GM12878 (cell line): ENCODE measurements at regions not wholly inside any gene's neighbourhood (a gene's known extent, or its start where the extent isn't known, plus 50 kb on each side); places are given as distances from the start of the nearest gene placed in this dataset.

Experiments used
- ATAC-seq: fragments of 200-7000 bp; cut with Tn5 transposase; 3 replicates; pipeline ENCODE4 v1.9.1; 2020; ENCODE audit warnings: mild to moderate bottlenecking, moderate library complexity
- BruUV-seq: library from RNA; stranded (reverse); fragments of 400-500 nt; replicated peaks from 2 replicates; lab custom pipeline; 2021; lab: Mats Ljungman, UMichigan
- CTCF ChIA-PET: fragments of 300-600 bp; sonication (Branson Sonifier 250); formaldehyde crosslinking; extraction: SDS; loops from one replicate; lab custom pipeline; 2021; ENCODE audit warnings: inconsistent platforms; lab: Yijun Ruan, JAX
- POLR2A ChIA-PET: fragments of 350-600 bp; formaldehyde crosslinking; extraction: SDS; loops from one replicate; lab custom pipeline; 2021; ENCODE audit warnings: inconsistent platforms; lab: Charles Lee
- RAD21 ChIA-PET: fragments of 300-600 bp; sonication (Branson Sonifier 250); formaldehyde crosslinking; loops from one replicate; lab custom pipeline; 2023; ENCODE audit warnings: antibody characterized with exemption; ENCODE audit not compliant: unreplicated experiment; lab: Charles Lee
- SMC1A ChIA-PET: fragments of 300-600 bp; sonication (Branson Sonifier 250); formaldehyde crosslinking; loops from one replicate; lab custom pipeline; 2023; ENCODE audit not compliant: unreplicated experiment, uncharacterized antibody; lab: Charles Lee
- DNase-seq: peaks from one replicate; pipeline ENCODE4 v3.0.0-alpha.2; 2011; ENCODE audit warnings: low read depth, low spot score
- FAIRE-seq: peaks from 3 replicates; lab custom pipeline; 2011; peaks lifted over from hg19 to GRCh38; lab: Jason Lieb, UNC
- H2AFZ ChIP-seq: 2 replicates; pipeline ENCODE4 v1.6.0; 2011; ENCODE audit warnings: low read depth, low read length, control low read depth; ENCODE audit not compliant: control insufficient read depth
- H3K27ac ChIP-seq: 2 replicates; pipeline ENCODE4 v1.5.1; 2011; ENCODE audit warnings: control low read depth; ENCODE audit not compliant: control insufficient read depth, insufficient read depth
- H3K27me3 ChIP-seq, 2 experiments: replicated peaks in 1 of 2; 2 replicates each; pipeline versions ENCODE4 v1.6.0 to v1.6.1; 2011; ENCODE audit warnings: low read length in 1 of 2; ENCODE audit not compliant: control insufficient read depth in 2 of 2, insufficient read depth in 2 of 2
- H3K36me3 ChIP-seq, 2 experiments: 2 replicates each; pipeline ENCODE4 v1.5.1; 2011; ENCODE audit warnings: low read length in 1 of 2; ENCODE audit not compliant: control insufficient read depth in 2 of 2, insufficient read depth in 2 of 2
- H3K4me1 ChIP-seq: 2 replicates; pipeline ENCODE4 v1.6.1; 2011; ENCODE audit warnings: mild to moderate bottlenecking, low read length, moderate library complexity, mixed read lengths; ENCODE audit not compliant: control insufficient read depth, insufficient read depth
- H3K4me2 ChIP-seq: 2 replicates; pipeline ENCODE4 v1.6.0; 2011; ENCODE audit warnings: control low read depth; ENCODE audit not compliant: control insufficient read depth, insufficient read depth
- H3K4me3 ChIP-seq: fragments of 200-600 bp; sonication (generic); 2 replicates; pipeline ENCODE4 v1.5.1; 2016
- H3K79me2 ChIP-seq: 2 replicates; pipeline ENCODE4 v1.6.0; 2011; ENCODE audit warnings: low read length; ENCODE audit not compliant: control insufficient read depth, insufficient read depth
- H3K9ac ChIP-seq: 2 replicates; pipeline ENCODE4 v1.8.0; 2011; ENCODE audit warnings: low read length, control low read depth, mixed read lengths; ENCODE audit not compliant: control insufficient read depth, insufficient read depth
- H3K9me3 ChIP-seq: replicated peaks from 3 replicates; pipeline ENCODE4 v1.5.1; 2011; ENCODE audit warnings: mild to moderate bottlenecking, low read length; ENCODE audit not compliant: control insufficient read depth, insufficient read depth
- H4K20me1 ChIP-seq: 2 replicates; pipeline ENCODE4 v1.6.0; 2011; ENCODE audit not compliant: control insufficient read depth, insufficient read depth
- CUX1 ChIP-seq: IDR thresholded peaks from 2 replicates; pipeline ENCODE4 v1.6.1; 2012; ENCODE audit warnings: improper control_type of control experiment, low read depth, low read length; ENCODE audit not compliant: insufficient replicate concordance
- TCF12 ChIP-seq: IDR thresholded peaks from 2 replicates; pipeline ENCODE4 v1.6.1; 2011; ENCODE audit warnings: low read depth, mild to moderate bottlenecking, low read length
- ZBTB40 ChIP-seq: fragments of 450-650 bp; IDR thresholded peaks from 2 replicates; pipeline ENCODE4 v1.6.1; 2016; ENCODE audit warnings: mild to moderate bottlenecking, moderate library complexity, borderline replicate concordance
- ZNF622 ChIP-seq: fragments of 450-650 bp; IDR thresholded peaks from 2 replicates; pipeline ENCODE4 v1.6.1; 2017; ENCODE audit warnings: mild to moderate bottlenecking, inconsistent platforms
- WGBS: methylation state at CpG from one replicate; pipeline ENCODE4 v1.1.6; 2016; ENCODE audit warnings: low lambda C conversion rate; ENCODE audit not compliant: insufficient replicate concordance, insufficient coverage; ENCODE audit errors: missing lambda C conversion rate; 5-methylcytosine and 5-hydroxymethylcytosine counted together
- in situ Hi-C: fragments of 300-500 bp; cut with MboI; formaldehyde crosslinking; loops from 9 replicates; pipeline ENCODE4 v1.14.3; 2018; ENCODE audit warnings: mixed read lengths
- intact Hi-C: fragments of 100-400 bp; cut with micrococcal nuclease; formaldehyde crosslinking; loops from one replicate; pipeline ENCODE4 v1.14.2; 2022; ENCODE audit not compliant: unreplicated experiment

- ChIA-PET CTCF (interaction anchor here (1.2 to 5.2 kb wide), 4 partner anchors 12 to 22 kb away, joined by 3 to 34 read pairs (median 4); no protein-coding TSS in a partner anchor), SMC1A (no interaction called here), POLR2A (no interaction called here), RAD21 (no interaction called here)
- Histone ChIP-seq H3K4me3 (no peak overlapping the region), H3K27ac (no peak overlapping the region), H3K36me3 (no peaks in the 10 kb centered on the region), H3K9me3 (no peaks in the 10 kb centered on the region), H3K4me2 (no peak overlapping the region), H2AFZ (no peak overlapping the region), H3K27me3 (no peaks in the 10 kb centered on the region), H3K4me1 (no peaks in the 10 kb centered on the region), H4K20me1 (no peaks in the 10 kb centered on the region), H3K79me2 (no peaks in the 10 kb centered on the region), H3K9ac (no peak overlapping the region)
- intact Hi-C loops: no loop called here
- WGBS: 79% methylated on average over 7 of the region's 7 CpGs
- BruUV-seq: no TSS peak
- FAIRE-seq (no peak), DNase-seq (no peak), ATAC-seq (no peak)
- in situ Hi-C loops: loop anchor here (25.0 kb wide), 1 partner anchor 435 kb away; the partner anchor contains the start of gene GSG1L
- TF ChIP-seq CUX1: no peak
- no peak for TF ChIP-seq TCF12
- TF ChIP-seq ZBTB40: no peak
- no peak for TF ChIP-seq ZNF622
Observed at GRCh38 chr16:27627136-27627535, 77.2 kb downstream of the KATNIP start.
